Middle frontal gyrus (tissue), 1 donor: ENCODE measurements at regions not wholly inside any gene's neighbourhood (a gene's known extent, or its start where the extent isn't known, plus 50 kb on each side); places are given as distances from the start of the nearest gene placed in this dataset.

Source experiments
- DNase-seq: peaks from one replicate; pipeline ENCODE4 v3.0.0-alpha.2; 2015; ENCODE audit warnings: low spot score; ENCODE audit errors: extremely low spot score

DNA sequence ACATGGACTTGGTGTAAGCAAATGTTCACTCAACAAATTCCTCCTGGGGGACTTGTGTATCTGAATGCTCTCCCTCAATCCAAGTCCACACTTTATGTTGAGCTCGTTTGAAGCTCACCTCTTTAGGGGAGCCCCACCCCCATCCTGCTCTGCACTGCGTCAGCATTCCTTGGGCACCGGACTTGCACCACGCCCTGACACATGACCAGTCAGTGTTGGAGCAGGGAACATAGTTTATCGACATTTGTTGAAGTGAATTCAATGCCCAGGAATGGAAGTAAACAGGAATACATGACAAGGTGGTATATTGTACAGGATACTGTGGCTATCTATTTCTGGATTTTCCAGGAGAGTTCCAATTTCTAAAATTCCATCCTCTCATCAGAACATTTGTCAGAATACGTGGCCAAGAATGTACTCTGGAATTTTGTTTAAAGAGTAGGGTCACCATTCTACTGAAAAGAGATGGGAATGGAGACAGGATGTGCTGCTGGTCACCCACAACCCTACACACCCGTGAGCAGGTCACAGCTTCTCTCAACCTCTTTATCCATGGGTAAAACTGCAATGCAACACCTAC, 60.0 kb upstream of the LNX1 start:
- no peak for DNase-seq

DNA sequence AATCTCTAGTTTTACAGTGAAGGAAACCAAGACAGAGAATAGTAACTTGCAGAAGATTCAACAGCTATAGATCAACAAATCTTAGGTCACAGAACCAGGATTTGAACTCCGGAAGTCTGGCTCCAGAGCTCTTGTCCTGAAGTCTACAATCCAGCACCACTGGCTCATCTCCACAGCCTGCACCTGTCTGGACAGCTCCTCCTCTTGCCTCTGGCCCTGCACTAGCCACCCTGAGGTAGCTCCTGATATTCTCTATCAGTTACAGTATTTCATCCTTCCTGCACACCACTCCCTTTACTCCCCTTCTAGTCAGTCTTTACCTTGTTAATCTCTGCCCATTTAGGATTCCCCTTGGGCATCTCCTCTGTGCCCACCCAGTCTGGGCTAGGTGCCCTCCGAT, 58.1 kb upstream of the LNX1 start:
- no peak for DNase-seq

DNA sequence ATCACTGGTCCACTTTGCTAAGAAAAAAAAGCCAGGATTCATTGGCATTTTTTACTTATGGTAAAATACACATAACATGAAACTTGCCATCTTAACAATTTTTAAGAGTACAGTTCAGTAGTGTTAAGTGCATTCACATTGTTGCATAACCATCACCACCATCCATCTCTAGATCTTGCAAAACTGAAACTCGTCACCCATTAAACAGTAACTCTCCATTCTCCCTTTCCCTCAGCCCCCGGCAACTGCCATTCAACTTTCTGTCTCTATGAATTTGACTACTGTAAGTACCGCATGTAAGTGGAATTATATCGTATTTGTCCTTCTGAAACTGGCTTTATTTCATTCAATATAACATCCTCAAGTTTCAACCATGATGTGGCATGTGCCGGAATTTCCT, 56.3 kb upstream of the LNX1 start:
- no peak for DNase-seq

DNA sequence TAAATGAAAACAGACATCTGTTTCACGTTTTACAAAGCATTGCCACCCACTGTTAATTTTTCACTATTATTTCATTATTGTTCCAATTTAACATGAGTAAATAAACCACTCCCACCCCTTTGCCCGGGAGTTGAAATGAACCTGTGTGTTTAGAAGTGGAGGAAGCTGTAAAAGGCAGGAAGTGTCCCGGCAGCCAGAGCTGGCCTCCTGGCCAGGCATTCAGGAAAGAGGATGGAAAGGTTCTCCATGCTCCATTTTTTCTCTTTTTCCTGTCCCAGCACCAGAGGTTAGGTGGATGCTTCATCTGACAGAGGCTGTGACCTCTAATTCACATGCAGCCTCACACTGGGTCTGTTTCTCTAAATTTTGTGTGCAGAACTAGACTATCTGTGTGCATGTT, 55.5 kb upstream of the LNX1 start:
- no peak for DNase-seq

DNA sequence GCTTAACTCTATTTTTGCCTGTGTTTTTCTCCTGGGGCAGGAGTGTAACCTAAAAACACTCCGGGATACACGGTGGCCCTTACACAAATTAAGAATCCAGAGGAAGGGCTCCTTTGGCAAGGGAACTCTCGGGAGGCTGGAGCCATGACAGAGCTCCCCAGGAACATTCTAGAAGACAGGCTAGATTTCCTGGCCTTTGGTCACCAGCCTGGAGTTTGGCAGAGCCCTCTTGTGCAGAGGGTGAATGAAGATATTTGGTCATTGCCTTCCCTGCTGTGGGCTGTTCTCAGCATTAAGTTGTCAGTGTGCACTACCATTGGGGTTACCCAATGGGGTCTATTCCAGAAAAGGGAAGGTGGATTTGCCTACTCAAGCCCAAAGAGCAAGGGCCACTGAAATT, 53.8 kb upstream of the LNX1 start:
- no peak for DNase-seq

DNA sequence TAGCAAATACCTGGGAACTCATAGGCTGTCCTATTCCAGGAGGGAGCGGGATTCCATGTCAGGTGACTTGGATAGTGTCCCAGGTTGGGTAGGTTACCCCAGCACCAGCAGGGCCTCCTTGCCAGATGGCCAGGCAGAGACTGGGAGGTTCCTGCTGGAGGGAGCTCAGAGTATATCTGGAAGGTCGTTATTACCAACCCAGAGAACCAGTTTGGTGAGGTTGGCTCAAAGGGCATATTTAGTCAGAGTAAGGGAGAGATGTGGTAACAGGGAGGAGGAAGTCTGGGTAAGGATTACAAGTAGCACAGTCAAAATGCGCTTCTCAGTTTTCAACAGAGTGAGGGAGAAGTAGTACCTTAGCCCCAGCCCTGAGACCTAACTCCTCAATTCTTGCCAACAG, 53.3 kb upstream of the LNX1 start:
- DNase-seq, result no peak
